22Rv1 (cell line): ENCODE measurements at regions not wholly inside any gene's neighbourhood (a gene's known extent, or its start where the extent isn't known, plus 50 kb on each side); places are given as distances from the start of the nearest gene placed in this dataset.

ENCODE experiments used
- H3K27ac ChIP-seq: fragments of 450-650 bp; 2 replicates; pipeline ENCODE4 v1.5.1; 2017
- ZFX ChIP-seq: fragments of 450-650 bp; IDR thresholded peaks from 2 replicates; pipeline ENCODE4 v1.6.1; 2017; ENCODE audit warnings: antibody characterized with exemption, borderline replicate concordance
- TF ChIP-seq, protein P1 (sequence below): fragments of 450-650 bp; IDR thresholded peaks from 2 replicates; pipeline ENCODE4 v1.5.1; 2017; ENCODE audit warnings: mild to moderate bottlenecking

GRCh38 chr3:191961022-191961421 lies 500.1 kb downstream of the PYDC2 start:
- H3K27ac ChIP-seq: no peak overlapping the region
- TF ChIP-seq, protein P1, sequence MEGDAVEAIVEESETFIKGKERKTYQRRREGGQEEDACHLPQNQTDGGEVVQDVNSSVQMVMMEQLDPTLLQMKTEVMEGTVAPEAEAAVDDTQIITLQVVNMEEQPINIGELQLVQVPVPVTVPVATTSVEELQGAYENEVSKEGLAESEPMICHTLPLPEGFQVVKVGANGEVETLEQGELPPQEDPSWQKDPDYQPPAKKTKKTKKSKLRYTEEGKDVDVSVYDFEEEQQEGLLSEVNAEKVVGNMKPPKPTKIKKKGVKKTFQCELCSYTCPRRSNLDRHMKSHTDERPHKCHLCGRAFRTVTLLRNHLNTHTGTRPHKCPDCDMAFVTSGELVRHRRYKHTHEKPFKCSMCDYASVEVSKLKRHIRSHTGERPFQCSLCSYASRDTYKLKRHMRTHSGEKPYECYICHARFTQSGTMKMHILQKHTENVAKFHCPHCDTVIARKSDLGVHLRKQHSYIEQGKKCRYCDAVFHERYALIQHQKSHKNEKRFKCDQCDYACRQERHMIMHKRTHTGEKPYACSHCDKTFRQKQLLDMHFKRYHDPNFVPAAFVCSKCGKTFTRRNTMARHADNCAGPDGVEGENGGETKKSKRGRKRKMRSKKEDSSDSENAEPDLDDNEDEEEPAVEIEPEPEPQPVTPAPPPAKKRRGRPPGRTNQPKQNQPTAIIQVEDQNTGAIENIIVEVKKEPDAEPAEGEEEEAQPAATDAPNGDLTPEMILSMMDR: no peak
- TF ChIP-seq ZFX: no peak

DNA sequence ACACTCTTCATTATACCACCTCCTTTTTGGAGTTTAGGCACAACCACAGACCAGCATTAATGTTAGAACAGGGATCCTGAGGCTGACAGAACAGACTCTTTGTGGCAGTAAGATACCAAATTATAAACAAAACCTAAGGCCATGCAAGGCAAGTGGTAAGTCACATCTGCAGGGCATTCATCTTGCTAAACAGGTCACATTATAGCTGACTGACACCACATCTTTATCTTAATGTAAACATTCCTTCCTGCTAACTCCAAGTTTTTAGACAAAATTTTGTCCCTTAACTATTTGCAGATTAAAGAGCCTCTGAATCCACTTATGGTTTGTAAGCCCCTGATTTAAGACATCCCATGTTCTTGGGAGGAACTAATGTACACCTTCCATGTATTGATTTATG lies 500.6 kb downstream of the PYDC2 start:
- no peak overlapping the region for H3K27ac ChIP-seq
- TF ChIP-seq ZFX: no peak
- TF ChIP-seq, protein P1: no peak

GRCh38 chr3:191962324-191962723 lies 501.4 kb downstream of the PYDC2 start:
- no peak for TF ChIP-seq ZFX
- TF ChIP-seq, protein P1: no peak
- H3K27ac ChIP-seq: no peak overlapping the region

DNA sequence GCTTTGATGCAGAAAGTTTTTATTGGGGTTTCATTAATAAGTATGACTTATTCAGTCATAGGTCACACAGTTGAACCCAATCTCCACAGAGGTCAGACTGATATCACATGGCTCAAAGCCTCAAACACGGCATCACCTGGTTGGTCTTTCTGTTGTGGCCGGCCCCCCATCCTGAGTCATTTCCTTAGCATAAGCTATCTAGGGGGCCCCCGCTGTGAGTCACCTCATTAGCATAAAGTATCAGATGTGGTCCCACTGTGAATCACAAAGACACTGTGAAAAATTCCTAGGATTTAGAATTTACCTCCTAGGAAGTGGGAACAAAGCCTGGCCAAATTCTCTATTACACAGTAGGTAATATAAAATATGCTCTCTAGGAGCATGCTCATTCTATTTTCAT lies 502.2 kb downstream of the PYDC2 start:
- TF ChIP-seq, protein P1: no peak
- no peak for TF ChIP-seq ZFX
- H3K27ac ChIP-seq: no peak overlapping the region

DNA sequence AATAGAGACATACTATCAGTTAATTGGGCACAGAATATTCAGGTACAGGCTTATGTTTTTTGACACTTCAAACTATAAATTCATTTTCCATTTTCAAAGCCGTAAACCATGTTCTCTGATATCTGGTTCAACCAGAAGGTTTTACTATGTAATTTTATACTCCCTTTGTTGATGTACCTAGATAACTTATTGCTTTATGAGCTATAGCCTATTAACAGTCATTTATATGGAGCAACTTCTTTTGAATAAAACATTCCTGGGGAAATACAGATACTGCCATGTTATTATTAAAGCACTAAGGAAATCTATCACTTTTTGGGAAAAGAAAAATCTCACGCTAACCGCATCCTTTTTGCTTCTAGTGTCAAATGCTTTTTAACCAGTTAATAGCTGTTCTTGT lies 505.6 kb downstream of the PYDC2 start:
- no peak for TF ChIP-seq ZFX
- TF ChIP-seq, protein P1: no peak
- no peak overlapping the region for H3K27ac ChIP-seq

DNA sequence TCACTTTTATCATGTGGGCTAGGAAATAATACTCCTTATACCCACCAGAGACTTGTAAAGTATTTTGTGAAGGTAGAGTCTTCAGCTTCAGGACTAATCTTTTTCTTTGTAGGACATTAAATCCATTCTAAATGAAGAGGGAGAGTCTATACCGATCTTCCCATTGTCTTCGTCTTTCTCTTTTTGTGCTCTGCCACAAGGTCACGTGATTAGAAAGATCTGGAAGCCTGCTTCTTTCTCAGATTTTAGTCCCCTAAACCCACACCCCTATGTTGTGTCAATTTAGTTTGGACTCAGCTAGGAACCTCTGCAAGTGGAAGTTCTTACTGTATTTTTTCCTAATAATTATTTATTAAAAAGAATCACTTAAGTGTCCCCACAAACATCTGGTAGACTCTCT lies 507.3 kb downstream of the PYDC2 start:
- no peak for TF ChIP-seq ZFX
- TF ChIP-seq, protein P1: no peak
- no peak overlapping the region for H3K27ac ChIP-seq

- no peak for TF ChIP-seq ZFX
- TF ChIP-seq, protein P1: no peak
- H3K27ac ChIP-seq: no peak overlapping the region
Observed at GRCh38 chr3:191972714-191973398, 511.9 kb downstream of the PYDC2 start.
